ENCODE measurements at regions not wholly inside any gene's neighbourhood (a gene's known extent, or its start where the extent isn't known, plus 50 kb on each side); places are given as distances from the start of the nearest gene placed in this dataset.

DNA sequence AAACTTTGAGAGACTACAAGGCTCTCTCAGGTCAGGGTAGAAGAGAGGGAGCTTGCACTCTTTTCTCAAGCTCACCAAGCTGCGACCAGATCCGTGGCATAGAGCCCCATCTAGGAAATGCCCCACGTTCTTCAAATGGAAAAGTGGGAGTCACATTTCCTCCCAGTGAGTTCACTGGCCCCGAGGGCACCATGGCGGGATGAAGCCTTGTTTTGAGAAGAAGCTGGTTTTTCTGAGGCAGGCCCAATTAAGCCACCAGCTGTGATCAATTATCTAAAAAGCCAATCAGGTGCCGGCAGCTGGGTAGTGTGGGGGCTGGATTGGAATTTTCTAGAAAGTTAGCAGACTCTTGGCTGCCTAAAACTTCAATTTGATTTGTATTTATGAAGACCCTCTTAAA lies 101.4 kb downstream of the ZNF365 start:
- TF ChIP-seq, protein P1, sequence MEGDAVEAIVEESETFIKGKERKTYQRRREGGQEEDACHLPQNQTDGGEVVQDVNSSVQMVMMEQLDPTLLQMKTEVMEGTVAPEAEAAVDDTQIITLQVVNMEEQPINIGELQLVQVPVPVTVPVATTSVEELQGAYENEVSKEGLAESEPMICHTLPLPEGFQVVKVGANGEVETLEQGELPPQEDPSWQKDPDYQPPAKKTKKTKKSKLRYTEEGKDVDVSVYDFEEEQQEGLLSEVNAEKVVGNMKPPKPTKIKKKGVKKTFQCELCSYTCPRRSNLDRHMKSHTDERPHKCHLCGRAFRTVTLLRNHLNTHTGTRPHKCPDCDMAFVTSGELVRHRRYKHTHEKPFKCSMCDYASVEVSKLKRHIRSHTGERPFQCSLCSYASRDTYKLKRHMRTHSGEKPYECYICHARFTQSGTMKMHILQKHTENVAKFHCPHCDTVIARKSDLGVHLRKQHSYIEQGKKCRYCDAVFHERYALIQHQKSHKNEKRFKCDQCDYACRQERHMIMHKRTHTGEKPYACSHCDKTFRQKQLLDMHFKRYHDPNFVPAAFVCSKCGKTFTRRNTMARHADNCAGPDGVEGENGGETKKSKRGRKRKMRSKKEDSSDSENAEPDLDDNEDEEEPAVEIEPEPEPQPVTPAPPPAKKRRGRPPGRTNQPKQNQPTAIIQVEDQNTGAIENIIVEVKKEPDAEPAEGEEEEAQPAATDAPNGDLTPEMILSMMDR (IDR thresholded peaks at IDR 0.05; ENCODE audit: low read length), result no peak
- no peak for TF ChIP-seq EZH2phosphoT487 (IDR thresholded peaks at IDR 0.05; ENCODE audit: low read length)

Measured in MM.1S (cell line).